Left colon (tissue), 2 donors: ENCODE measurements at regions not wholly inside any gene's neighbourhood (a gene's known extent, or its start where the extent isn't known, plus 50 kb on each side); places are given as distances from the start of the nearest gene placed in this dataset.

ENCODE experiments used
- ATAC-seq: fragments of 200-7000 bp; cut with Tn5 transposase; one replicate; pipeline ENCODE4 v1.9.1; 2020; ENCODE audit warnings: mild to moderate bottlenecking, moderate library complexity
- DNase-seq, 2 donors: peaks; one replicate each; pipeline ENCODE4 v3.0.0-alpha.2; 2020
- intact Hi-C, 2 donors: fragments of 100-400 bp; cut with DNase I in 1 of 2; cut with micrococcal nuclease in 1 of 2; formaldehyde crosslinking; loops; one replicate each; pipeline versions ENCODE4 v1.11.2 to v1.14.0; 2022; cut with DNase I, micrococcal nuclease
- donor health status: DM: no; HTN: no; CAD: no.
- donor health status: DM: yes; HTN: yes; CAD: no.

- intact Hi-C loops, result no loop called here
- DNase-seq, result no peak
- peak; percentile 80 for ATAC-seq
Measured at GRCh38 chr7:12110425-12110824, 100.7 kb upstream of the TMEM106B start.

- intact Hi-C loops, result no loop called here
- DNase-seq, result peak; percentile 20 to 44
- peak; percentile 31 for ATAC-seq
Measured at GRCh38 chr7:12111422-12112405, 99.4 kb upstream of the TMEM106B start.

- DNase-seq (no peak), ATAC-seq (no peak)
- intact Hi-C loops, result no loop called here
Measured at GRCh38 chr7:12117170-12117569, 93.9 kb upstream of the TMEM106B start.

GRCh38 chr7:12119620-12120303 lies 91.3 kb upstream of the TMEM106B start:
- intact Hi-C loops, result no loop called here

GRCh38 chr7:12120632-12121031 lies 90.5 kb upstream of the TMEM106B start:
- intact Hi-C loops, result no loop called here
- ATAC-seq, result no peak
- DNase-seq, result no peak

More at GRCh38 chr7:12119620-12120303, 91.3 kb upstream of the TMEM106B start:
- ATAC-seq (no peak), DNase-seq (no peak)

GRCh38 chr7:12123172-12123571 lies 87.9 kb upstream of the TMEM106B start:
- intact Hi-C loops, result no loop called here
- ATAC-seq (no peak), DNase-seq (no peak)

GRCh38 chr7:12124028-12124427 lies 87.1 kb upstream of the TMEM106B start:
- ATAC-seq, result no peak

GRCh38 chr7:12127455-12127854 lies 83.6 kb upstream of the TMEM106B start:
- intact Hi-C loops, result no loop called here
- ATAC-seq (no peak), DNase-seq (no peak)

More at GRCh38 chr7:12124028-12124427, 87.1 kb upstream of the TMEM106B start:
- intact Hi-C loops, result no loop called here
- no peak for DNase-seq

GRCh38 chr7:12130609-12131008 lies 80.5 kb upstream of the TMEM106B start:
- DNase-seq (no peak), ATAC-seq (peak; percentile 81)
- intact Hi-C loops, result no loop called here

- intact Hi-C loops, result no loop called here
- ATAC-seq (no peak), DNase-seq (no peak)
Measured at GRCh38 chr7:12131122-12131521, 80.0 kb upstream of the TMEM106B start.

- DNase-seq (peak; percentile 68 to 74), ATAC-seq (peak; percentile 90)
- intact Hi-C loops, result no loop called here
Measured at GRCh38 chr7:12133865-12134264, 77.2 kb upstream of the TMEM106B start.

- ATAC-seq (no peak), DNase-seq (no peak)
- intact Hi-C loops, result no loop called here
Measured at GRCh38 chr7:12136523-12136922, 74.6 kb upstream of the TMEM106B start.

- ATAC-seq (no peak), DNase-seq (no peak)
- intact Hi-C loops, result no loop called here
Measured at GRCh38 chr7:12137283-12137682, 73.8 kb upstream of the TMEM106B start.

GRCh38 chr7:12138421-12138820 lies 72.7 kb upstream of the TMEM106B start:
- no peak for ATAC-seq
- DNase-seq, result no peak
- intact Hi-C loops, result no loop called here

- no peak for ATAC-seq
- DNase-seq, result no peak
- intact Hi-C loops, result no loop called here
Measured at GRCh38 chr7:12139416-12139815, 71.7 kb upstream of the TMEM106B start.

GRCh38 chr7:12146813-12147212 lies 64.3 kb upstream of the TMEM106B start:
- DNase-seq, result no peak
- intact Hi-C loops, result no loop called here
- ATAC-seq, result no peak

- DNase-seq (no peak), ATAC-seq (peak; percentile 100)
- intact Hi-C loops, result no loop called here
Measured at GRCh38 chr7:12152196-12152918, 58.7 kb upstream of the TMEM106B start.

- intact Hi-C loops, result no loop called here
- ATAC-seq, result no peak
Measured at GRCh38 chr7:12154119-12154518, 57.0 kb upstream of the TMEM106B start.

GRCh38 chr7:12157517-12157916 lies 53.6 kb upstream of the TMEM106B start:
- ATAC-seq, result no peak
- intact Hi-C loops, result no loop called here
- DNase-seq, result no peak

More at GRCh38 chr7:12154119-12154518, 57.0 kb upstream of the TMEM106B start:
- DNase-seq, result no peak
